IPS-NIHi11 (cell line): ENCODE measurements at regions not wholly inside any gene's neighbourhood (a gene's known extent, or its start where the extent isn't known, plus 50 kb on each side); places are given as distances from the start of the nearest gene placed in this dataset.

Experiments used
- DNase-seq: peaks from one replicate; pipeline ENCODE4 v3.0.0; 2012; ENCODE audit warnings: mixed read lengths, low spot score

DNA sequence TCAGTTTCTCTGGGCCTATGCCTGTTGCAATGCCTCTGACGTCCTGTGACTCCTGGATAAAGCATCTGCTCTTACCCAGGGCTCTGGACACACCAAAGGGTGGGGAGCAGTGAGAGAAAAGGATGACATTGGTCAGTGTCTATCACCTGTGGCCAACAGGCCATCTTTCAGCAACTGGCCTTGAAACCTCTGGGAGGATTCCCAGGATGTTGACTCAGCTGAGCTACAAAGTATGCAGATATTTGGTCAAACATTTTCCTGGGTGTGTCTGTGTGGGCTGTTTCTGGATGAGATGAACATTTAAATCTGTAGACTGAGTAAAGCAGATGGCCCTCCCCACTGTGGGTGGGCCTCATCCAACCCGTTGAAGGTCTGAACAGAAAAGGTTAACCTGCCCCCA, 149.9 kb downstream of the SPATA19 start:
- DNase-seq, result no peak

DNA sequence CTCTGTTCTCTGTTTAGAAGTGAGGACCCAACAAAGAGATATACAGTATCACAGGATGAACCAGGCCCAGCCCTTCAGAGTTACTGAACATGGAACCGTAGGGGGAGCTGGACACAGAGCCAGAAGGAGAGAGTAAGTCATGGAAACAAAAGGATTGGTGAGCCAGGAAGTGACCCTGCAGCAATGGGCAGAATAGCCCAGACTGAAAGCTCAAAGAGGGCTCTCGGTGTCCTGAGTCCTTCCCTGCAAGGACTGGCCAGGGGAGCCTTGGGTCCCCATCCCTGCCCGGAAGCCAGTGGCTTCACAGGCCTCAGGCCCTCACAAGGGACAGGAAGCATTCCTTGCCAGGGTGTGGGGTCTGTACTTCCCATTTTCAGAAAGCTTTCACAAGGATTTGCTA, 150.6 kb downstream of the SPATA19 start:
- no peak for DNase-seq

DNA sequence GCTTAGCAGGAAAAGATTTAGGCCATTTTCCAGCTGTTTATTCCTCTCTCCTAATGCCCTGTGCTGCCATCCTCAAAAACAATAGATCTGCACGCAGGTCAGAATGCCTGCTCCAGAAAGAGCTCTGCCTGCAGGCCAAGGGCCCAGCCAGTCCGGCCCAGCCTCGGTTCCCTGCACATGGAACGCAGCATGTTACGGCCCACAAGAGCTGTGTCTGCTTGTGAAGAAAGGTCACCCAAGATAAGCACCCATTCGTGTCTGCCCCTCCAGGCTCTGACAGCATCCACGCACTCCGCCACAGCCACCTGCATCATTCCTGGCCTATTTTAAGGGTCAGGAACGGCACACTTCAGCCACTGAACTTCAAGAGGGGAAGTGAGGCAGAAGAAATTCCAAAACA, 152.2 kb downstream of the SPATA19 start:
- DNase-seq, result no peak

DNA sequence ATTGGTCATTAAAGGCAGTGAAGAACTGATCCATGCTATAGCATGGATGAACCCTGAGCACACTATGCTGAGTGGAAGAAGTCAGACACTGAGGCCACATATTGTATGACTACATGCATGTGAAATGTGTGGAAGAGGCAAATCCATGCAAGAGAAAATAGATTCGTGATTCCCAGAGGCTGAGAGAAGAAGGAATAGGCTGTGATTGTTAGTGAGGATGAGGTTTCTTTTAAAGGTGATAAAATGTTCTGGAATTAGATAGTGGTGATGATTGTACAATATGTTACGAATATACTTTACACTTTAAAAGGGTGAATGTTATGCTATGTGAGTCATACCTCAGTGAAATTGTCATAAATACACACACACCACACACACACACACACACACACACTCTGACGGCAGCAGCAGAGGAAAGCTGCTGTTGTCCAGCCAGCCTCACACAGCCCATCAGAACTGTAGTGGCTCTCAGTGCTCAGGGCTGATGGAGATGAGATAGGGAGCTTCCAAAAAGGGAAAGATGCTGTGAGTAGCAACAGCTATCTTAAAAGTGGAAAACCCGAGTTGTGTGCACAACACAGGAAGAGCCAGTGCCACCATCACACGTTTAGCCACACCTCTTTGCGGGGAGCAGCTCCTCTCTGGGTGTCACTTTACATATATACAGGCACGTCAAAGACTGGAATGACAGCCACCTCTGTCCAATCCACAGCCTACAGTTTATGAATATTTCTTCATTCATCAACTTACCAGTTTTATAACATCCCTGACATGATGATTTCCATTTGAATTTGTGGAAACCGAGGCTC, 153.0 kb downstream of the SPATA19 start:
- DNase-seq, result no peak

DNA sequence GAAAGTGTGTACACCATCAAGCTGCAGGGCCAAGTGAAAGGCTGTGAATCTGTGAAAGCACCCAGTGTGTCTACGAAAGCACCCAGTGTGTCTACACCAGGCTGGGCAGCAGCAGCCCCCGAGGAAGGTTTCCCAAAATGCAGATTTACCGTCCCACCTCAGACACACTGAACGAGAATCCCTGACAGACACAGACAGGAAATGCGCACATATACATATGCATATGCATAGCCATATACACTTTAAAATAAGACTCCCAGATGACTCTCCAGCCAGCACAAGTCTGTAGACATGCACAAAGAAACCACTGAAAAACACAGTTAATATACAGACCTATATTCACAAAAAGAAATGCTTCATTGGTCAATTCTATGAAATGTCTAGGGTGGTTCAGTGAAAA, 155.5 kb upstream of the OPCML start:
- DNase-seq, result no peak

DNA sequence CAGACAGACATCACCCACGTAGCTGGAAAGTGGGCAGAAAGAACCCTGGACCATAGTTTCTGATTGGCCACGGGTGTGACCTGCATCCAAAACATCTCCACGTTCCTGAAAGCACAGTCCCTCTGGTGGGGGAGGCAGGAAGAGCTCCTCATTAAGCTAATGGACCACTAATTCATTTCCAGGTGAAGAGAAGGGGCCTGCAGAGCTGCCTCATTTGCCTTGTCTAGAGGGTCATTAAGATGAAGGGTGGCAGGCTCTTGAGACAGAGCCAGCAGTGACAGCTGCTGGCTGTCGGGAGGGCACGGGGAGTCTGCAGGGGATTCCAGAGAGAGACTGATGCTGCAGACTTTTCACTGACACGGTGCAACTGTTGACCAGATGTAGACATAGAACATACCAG, 149.6 kb upstream of the OPCML start:
- peak; percentile 35 for DNase-seq

DNA sequence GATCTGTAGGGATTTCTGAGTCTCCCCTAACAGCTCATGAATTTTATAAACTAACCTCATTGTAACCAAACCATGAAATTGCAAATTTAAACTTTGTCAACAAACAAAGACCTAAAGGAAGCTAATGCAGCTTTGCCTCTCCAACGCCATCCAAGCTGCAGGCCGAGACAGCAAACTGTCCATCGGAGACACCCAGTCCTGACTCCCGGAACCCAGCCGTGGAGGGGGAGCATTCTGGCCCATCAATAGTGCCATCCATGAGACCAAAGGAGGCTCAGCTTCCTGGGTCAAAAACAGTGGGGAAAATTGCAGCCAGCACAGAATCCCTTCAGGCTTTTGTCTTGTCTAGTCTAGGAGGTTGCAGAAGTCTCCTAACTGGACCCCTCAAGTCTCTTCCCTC, 147.6 kb upstream of the OPCML start:
- DNase-seq, result no peak

DNA sequence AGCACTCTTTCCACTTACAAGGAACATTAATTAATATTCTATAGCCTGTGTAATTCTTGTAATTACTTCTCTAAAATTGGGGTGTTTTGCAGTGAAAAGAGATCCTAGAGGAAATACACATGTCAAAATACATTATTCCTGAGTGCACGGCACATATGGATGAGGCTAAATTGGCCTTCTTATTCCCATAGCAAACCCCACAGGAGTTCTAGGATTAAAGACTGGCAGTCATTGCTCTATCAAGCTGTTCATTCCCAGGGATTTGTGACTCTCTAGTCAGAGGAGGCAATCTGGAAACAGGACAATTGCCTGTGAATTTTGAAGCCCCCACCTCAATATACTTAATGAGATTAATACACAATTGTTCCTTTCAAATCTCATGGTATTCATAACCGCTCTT, 145.9 kb upstream of the OPCML start:
- no peak for DNase-seq

DNA sequence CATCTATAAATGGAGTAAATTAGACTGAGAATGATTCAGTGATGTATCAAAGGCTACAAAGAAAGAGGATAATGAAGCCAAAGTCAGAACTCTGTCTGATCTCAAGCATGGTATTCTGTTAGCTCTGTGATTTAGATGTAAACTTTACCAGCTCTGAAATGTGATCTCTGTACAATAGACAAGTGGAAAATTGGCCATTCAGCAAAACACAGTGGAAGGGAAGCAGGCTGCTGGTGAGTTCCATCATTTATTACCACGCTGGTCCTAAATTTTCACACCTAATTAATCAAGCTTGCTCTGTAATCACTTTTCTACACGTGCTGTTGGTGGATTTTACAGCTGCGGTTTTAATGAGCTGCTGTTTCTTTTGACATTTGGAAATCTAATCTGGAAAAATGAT, 145.1 kb upstream of the OPCML start:
- no peak for DNase-seq

DNA sequence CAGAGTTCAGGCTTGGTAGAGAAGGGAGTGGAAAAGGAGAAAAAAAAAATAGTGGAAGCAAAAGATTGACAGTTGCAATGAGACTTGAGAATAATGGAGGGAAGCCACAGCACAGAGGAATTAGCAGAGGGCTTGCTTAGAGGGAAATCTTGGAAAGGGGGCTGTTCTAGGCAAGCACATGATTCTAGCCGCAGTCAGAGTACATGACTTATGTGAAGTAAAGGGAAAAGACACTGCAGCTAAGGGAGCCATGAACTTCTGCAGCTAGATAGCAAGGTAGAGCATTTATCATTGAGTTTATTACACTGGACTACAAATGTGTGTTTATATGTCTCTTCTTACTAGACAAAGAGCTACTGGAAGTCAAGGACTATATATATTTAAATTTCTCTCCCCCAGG, 144.0 kb upstream of the OPCML start:
- DNase-seq, result no peak

DNA sequence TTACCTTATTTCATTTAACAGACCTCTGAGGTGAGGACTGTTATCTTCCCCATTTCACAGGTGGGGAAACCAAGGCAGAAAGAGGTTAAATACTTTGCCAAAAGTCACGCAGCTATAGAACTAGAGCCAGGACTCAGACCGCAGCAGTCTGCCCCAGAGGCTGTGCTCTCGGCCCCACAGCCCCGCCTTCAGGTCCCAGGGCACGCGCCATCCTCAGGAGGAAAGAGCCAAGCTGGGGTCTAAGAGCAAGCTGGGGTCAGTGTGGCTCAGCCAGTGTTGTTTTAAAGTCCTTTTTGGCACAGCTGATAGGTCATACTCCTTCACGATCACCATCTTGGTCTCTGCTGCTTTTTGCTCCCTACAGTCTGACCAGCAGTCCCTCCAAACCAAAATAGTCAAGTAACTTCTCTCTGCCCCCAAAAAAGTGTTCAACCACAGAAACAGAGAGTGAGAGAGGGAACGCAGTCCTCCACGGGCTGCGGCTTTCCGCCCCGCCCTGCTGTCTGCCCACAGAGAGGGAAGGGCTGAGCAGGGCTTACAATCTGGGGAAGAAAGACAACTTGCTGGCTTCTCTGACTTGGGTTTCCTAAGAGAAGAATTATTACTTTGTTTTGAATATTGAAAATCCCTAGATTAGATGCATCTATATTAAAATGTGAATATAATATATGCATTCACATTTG, 137.2 kb upstream of the OPCML start:
- DNase-seq, result no peak

DNA sequence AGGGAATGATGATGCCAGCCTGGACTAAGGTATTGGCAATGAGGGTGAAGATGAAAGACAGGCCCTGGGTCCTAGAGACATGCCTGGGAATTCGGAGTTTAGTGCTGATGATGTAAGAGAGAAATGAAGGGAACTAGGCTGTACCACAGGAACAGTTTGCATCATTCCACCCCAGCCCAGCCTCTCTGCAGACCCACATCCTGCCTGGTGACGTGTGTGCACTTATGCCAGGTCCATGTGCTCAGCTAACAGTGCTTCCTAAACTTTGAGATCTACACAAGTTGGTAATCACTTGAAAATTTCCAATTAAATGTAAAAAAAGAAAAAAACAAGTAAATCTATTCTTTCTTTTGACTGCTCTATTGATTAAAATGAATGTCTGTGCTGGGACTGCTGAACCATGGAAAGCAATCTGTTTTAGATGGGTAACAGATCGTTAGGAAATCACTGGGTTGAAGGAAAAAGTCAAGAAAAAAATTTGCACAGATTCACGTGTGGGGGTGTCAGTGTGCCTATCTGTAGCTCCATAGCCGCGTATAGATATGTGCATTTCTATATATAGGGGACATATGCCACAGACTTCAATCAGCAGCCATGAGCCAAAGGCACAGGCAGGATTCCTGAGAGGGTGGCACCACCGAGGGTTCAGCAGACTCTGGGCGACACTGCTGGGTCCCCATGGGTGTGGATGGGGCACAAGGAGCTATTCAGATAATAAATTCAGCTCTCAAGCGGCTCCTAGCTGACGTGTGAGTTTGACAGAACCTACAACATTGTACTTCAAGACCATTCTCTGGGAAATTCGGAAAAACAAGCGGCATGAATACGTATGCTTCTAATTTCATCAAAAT, 131.1 kb upstream of the OPCML start:
- no peak for DNase-seq

DNA sequence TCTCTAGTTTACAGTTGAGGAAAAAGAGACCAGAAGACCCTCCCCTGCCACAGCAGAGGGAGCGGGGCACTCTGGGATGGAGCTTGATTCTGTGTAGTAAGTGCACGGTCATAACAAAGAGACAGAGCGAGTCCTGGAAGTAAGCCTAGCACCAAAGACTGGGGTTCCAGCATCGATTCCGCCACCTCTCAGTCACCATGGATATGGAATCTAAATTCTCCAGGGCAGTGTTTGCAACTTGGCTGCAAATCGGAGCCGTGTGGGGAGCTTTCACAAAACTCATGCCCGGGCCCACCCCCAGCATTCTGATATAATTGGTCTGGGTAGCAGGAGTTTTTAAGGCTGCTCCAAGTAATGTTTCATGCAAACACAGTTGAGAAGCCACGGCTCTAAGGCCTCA, 129.5 kb upstream of the OPCML start:
- no peak for DNase-seq

DNA sequence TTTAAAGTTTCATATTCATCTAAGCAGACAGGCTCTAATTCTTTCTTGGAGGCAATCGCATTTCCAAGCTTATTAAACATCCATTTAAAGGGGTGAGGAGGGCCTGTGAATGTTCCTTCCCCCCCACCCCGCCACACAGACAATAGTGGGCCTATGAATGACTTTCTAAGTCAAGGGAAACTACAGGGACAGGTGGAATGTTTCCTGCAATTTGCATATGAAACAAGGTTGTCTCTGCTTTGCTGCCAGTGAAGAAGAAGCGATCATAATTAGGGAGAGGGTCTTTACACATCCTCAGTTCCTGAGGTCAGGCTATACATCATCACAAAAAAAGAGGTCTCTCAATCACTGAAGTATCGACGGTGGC, 127.9 kb upstream of the OPCML start:
- DNase-seq, result peak; percentile 50

DNA sequence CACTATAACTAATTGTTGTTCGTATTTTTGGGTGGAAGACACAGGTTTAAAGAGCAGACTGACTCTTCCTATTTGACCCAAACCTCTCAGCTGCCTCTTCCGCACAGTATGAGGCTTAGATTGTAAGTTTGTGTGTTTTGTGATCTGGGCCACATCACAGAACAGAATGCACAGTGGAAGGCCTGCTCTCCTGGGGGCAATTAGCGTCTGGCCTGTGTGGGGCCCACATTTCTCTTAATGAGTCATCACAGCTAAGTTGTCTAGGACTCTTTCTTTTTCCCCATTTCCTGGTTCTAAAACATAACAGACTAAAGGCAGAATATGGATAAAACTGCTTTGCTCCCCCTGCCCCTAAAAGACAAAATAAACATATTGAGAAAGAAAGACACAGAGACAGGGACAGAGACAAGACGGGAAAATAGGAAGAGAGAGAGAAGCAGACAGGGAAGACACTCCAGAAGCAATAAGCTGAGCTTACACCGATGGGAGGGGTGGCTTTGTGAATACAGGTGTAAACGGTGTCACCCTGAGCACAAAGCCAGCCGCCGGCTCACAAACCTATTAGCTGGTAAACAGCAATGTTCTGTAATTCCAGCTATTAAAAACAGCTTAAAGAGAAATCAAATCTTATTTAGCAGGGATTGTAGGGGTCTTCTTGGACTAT, 127.4 kb upstream of the OPCML start:
- DNase-seq, result no peak

DNA sequence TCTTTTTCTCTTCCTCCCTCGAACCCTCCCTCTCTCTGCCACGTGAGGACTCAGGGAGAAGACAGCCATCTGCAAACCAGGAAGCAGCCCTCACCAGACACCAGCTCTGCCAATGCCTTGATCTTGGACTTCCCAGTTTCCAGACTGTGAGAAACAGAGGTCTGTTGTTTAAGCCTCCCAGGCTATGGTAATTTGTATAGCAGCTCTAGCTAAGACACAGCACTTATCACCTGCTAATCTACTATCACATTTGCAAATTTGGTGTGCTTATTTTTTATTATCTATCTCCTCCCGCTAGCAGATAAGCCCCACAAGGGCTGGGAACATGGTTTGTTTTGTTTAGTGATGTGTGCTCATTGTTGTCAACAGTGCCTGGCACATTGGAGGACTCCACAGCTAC, 124.8 kb upstream of the OPCML start:
- no peak for DNase-seq

DNA sequence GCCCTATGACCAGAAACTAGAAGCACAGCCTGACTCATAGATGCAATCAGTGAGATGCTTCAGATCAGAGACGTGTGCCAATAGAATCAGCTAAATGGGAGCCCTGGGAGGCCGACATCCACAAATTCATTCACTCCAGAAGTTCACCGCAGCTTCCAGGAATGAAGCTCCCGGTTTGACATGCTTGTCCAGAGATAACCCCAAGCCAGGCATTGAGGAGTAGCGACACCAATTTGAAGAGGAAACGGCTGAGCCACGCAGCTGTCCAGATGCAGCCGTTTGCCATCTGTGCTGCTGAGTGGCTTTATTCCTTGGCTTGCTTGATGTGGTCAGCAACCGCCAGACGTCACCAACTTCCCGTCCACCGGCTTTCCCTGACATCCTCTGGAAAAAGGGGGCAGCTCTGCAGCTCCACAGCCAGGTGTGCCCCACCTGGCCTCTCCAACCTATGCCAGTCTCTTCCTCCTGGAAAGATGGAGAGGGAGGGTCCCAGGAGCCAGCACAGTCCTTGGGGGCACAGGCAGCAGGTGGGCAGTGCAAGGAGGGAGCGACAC, 123.9 kb upstream of the OPCML start:
- DNase-seq, result no peak

DNA sequence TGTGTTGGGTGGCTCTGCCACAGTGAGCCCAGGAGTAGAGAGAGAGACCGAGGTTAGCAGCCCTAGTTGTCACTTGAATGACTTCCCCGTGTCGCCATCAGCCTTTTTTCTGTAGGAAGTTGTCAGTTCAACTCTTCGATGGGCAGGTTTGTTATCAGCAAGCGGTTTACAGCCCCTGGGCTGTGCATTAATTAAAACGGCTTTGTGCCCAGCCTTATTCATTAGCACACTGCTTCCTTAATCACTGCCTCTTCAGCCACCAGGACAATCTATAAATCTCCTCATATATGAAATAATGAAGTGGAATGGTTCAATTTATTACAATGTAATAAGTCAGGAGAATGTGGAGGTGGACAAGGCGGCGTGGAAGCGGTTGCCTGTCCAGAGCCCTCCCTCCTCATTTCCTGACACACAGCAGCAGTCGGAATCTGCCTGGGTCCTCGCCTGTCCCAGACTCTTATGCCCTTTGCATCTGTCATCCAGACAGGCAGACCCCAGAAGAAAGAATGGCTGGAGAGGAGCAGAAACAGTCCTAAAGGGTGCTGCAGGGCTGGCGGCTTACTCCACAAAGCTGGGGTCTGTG, 122.4 kb upstream of the OPCML start:
- no peak for DNase-seq

DNA sequence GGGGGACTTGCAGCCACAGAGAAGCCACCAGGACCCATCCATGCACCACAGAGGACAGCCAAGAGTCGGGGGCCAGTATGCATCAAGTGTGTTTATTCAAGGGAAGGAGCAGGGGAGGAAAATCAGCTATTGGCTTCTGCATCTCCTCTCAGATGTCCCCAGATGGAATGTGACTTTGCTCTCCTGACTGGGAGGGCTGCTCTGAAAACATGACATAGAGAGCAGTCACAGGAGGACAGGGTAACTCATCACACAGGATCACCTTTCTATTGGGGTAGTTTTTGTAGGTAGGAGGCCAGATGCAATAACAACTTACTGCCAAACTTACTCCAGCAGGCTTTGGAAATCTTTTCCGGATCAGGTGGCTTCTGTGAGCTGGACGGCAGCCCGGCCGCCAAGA, 121.0 kb upstream of the OPCML start:
- no peak for DNase-seq

DNA sequence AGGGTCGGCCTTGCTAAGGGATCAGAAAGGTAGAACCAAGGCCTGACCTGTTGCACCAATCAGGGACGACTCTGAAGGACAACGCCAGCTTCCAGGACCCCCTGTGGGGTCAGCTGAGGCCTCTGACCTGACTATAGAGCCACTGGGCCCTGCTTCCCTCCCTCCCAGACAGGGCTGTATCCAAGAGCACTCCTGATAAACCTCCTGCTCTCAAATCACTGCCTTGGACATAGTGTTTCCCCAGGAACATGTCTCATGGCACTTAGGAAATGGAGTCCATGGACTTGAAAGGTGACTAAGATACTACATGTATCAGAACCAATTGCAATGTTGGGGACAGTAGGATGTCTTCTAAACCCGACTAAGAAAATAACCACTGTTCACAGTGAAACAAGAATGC, 117.8 kb upstream of the OPCML start:
- DNase-seq, result no peak

DNA sequence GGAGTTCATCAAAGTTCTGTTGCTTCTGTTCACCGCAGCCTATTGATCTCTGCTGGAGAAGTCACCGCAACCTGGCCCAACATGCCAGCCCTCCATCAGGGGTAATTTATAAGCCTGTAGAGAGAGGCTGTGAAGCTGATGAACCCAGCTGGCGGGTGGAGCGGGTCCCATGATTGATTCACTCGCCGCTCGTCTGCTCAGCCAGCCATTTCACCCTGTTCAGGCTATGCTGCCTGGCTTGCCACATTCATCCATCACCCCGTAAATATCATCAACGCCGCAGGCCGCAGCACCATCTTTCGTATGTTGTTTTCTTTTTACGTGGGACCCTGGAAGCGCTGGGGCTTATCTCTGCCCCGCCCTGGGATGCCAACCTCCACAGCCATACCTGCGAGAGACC, 116.7 kb upstream of the OPCML start:
- DNase-seq, result no peak

DNA sequence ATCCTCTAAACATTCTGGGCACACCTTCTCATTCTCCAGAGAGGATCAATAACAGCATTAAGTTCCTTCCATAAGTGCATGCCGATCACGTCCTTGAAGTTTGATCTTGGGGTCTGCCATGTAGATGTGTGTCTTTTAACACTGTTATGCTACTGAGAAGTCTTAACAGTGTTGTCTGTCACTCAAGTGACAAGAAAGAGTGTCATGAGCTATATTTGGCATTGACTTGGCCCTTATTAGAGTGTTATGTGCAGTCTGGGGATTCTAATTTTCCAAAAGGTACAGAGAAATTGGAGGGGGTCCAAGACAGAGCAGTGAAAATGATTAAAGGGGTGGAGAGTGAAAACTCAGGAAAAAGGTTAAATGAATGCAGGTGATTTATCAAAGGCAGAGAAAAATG, 107.1 kb upstream of the OPCML start:
- DNase-seq, result no peak
